ENCODE measurements at regions not wholly inside any gene's neighbourhood (a gene's known extent, or its start where the extent isn't known, plus 50 kb on each side); places are given as distances from the start of the nearest gene placed in this dataset.

DNA sequence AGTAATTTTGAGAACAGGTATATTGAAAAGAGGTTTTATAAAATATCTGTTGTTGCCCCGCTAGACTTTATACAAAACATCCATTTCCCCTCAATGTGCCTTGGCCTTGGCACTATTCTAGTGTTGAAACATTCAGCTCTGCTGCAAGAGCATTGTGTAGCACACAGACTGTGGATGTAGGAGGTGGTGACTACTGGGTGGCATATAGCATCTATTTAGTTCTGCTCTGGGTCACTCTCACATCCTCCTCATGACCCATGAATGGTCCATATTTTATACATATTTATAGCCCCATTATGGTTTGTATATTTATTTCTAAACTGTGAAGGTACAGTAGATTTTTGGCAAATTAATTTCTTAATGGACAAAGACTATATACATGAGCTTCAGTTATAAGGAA, 1022.0 kb upstream of the CELF4 start:
- no peak for TF ChIP-seq RNF2 (IDR thresholded peaks at IDR 0.05; ENCODE audit: borderline replicate concordance, low read depth, low read length, missing control alignments, poor library complexity, severe bottlenecking)
- no peak for TF ChIP-seq SP2 (IDR thresholded peaks at IDR 0.05; ENCODE audit: low read length)
- no peak for TF ChIP-seq TAF7 (optimal IDR thresholded peaks at IDR 0.05; ENCODE audit: borderline replicate concordance, low read depth, low read length)
- no peak for TF ChIP-seq KDM5A (IDR thresholded peaks at IDR 0.05; ENCODE audit: low read length)
- Histone ChIP-seq H2BK12ac (ENCODE audit: low read depth, low read length) (no peak overlapping the region), H3K4me1 (replicated peaks in 1 of 4; ENCODE audit: control insufficient read depth in 3 of 4, insufficient read depth in 4 of 4, low read length in 3 of 4) (peaks cover 0 to 3% (median 0%) of the 10 kb centered on the region in 4 experiments; a peak in 1 of 7 replicates), H3K18ac (ENCODE audit: extremely low read depth, low read length) (no peak overlapping the region), H3K9me3 (ENCODE audit: insufficient read depth in 2 of 2, low read depth in 1 of 2, low read length in 1 of 2) (no peaks in the 10 kb centered on the region), H3K27me3 (replicated peaks in 1 of 4; ENCODE audit: control insufficient read depth in 3 of 4, extremely low read depth in 1 of 4, insufficient read depth in 3 of 4, low read length in 3 of 4) (no peaks in the 10 kb centered on the region), H3K79me1 (ENCODE audit: low read depth, low read length) (no peaks in the 10 kb centered on the region), H2BK5ac (ENCODE audit: low read depth, low read length) (no peak overlapping the region), H3K27ac (ENCODE audit: low read depth, low read length) (no peak overlapping the region), H3K79me2 (ENCODE audit: control insufficient read depth in 1 of 2, insufficient read depth in 2 of 2, low read length in 2 of 2) (no peaks in the 10 kb centered on the region), H3K4ac (replicated peaks; ENCODE audit: insufficient read length, low read depth, low read length) (no peak overlapping the region), H2BK20ac (ENCODE audit: low read length) (no peak overlapping the region), H3K9ac (replicated peaks in 1 of 4; ENCODE audit: extremely low read depth in 1 of 4, low read depth in 3 of 4, low read length in 3 of 4) (no peak overlapping the region), H3K36me3 (ENCODE audit: control insufficient read depth in 2 of 4, insufficient read depth in 4 of 4, low read length in 3 of 4) (no peaks in the 10 kb centered on the region), H3K56ac (replicated peaks; ENCODE audit: insufficient read length, low read depth, low read length) (no peak overlapping the region), H3K23me2 (ENCODE audit: low read depth, low read length) (no peaks in the 10 kb centered on the region), H2AK5ac (ENCODE audit: low read depth, low read length) (no peak overlapping the region), H3K4me2 (ENCODE audit: insufficient read depth in 1 of 2, low read depth in 2 of 2, low read length in 2 of 2) (no peak overlapping the region), H3K14ac (ENCODE audit: insufficient read length) (no peak overlapping the region), H4K8ac (ENCODE audit: extremely low read depth, insufficient read depth, low read length) (no peak overlapping the region), H2BK15ac (ENCODE audit: low read length) (no peak overlapping the region), H4K20me1 (replicated peaks in 1 of 2; ENCODE audit: control insufficient read depth in 1 of 2, insufficient read depth in 2 of 2, low read length in 2 of 2) (no peaks in the 10 kb centered on the region), H4K91ac (replicated peaks; ENCODE audit: insufficient read length, low read length) (no peak overlapping the region), H3K4me3 (ENCODE audit: extremely low read depth in 1 of 4, insufficient read depth in 2 of 4, low read depth in 3 of 4, low read length in 4 of 4) (no peak overlapping the region), H4K5ac (ENCODE audit: insufficient read length, low read depth, low read length) (no peak overlapping the region), H3K23ac (ENCODE audit: insufficient read length) (no peak overlapping the region), H2AFZ (ENCODE audit: low read length) (no peak overlapping the region), H2BK120ac (replicated peaks; ENCODE audit: low read depth, low read length) (no peak overlapping the region)
- FAIRE-seq (no peak), DNase-seq (ENCODE audit: low read depth in 1 of 2, low spot score in 2 of 2) (no peak)
- POLR2A ChIA-PET (ENCODE audit: partially characterized antibody), result no interaction called here
- WGBS, 2 experiments (ENCODE audit: extremely low coverage in 1 of 2, insufficient coverage in 1 of 2, insufficient read length in 1 of 2, insufficient replicate concordance in 2 of 2, low coverage in 1 of 2, low lambda C conversion rate in 2 of 2, missing lambda C conversion rate in 1 of 2), result 95% methylated on average over 1 of the region's 1 CpG; no CpG with 5 or more reads in 1 of the 2 experiments
- CTCF ChIA-PET (ENCODE audit: partially characterized antibody), result interaction anchor here (1.2 kb wide), 1 partner anchor 11 kb away, joined by 3 read pairs; no protein-coding TSS in a partner anchor

All from H1 (cell line).